K562 (cell line): ENCODE measurements at regions not wholly inside any gene's neighbourhood (a gene's known extent, or its start where the extent isn't known, plus 50 kb on each side); places are given as distances from the start of the nearest gene placed in this dataset.
A peak's percentile ranks its signal among the peaks of the same experiment; 100 is the strongest.
"Not testable (repeated sequence)": the region's sequence is repeated elsewhere in the genome, so short reads cannot be mapped to it uniquely, and the experiment has no call there.

ENCODE experiments used
- BRD4 ChIP-seq: fragments of 200-600 bp; sonication (generic); IDR thresholded peaks from 2 replicates; pipeline ENCODE4 v1.6.1; 2017; ENCODE audit warnings: inconsistent platforms
- ELF4 ChIP-seq: fragments of 450-650 bp; formaldehyde crosslinking; IDR thresholded peaks from 2 replicates; pipeline ENCODE4 v1.4.0; 2022; ENCODE audit warnings: missing genetic modification characterization
- EP300 ChIP-seq: IDR thresholded peaks from 2 replicates; pipeline ENCODE4 v1.6.1; 2012; ENCODE audit warnings: low read length, improper control_type of control experiment
- ETV6 ChIP-seq, 3 experiments: fragments of 150-350 bp in 1 of 3; sonication (generic) in 1 of 3; formaldehyde crosslinking in 1 of 3; IDR thresholded peaks; 2 replicates each; pipeline versions ENCODE4 v1.6.1 to v1.8.0; 2014 to 2022; ENCODE audit warnings: borderline replicate concordance in 2 of 3, low read depth in 2 of 3, antibody characterized with exemption in 1 of 3, low read length in 1 of 3, mild to moderate bottlenecking in 1 of 3, missing genetic modification reagents in 1 of 3
- GABPA ChIP-seq: fragments of 200-800 bp; sonication (Bioruptor generic); conservative IDR thresholded peaks from 2 replicates; pipeline ENCODE4 v1.6.1; 2016; ENCODE audit warnings: low read depth, missing genetic modification characterization, missing compliant biosample characterization
- POLR2AphosphoS5 ChIP-seq: IDR thresholded peaks from 2 replicates; pipeline ENCODE4 v1.6.1; 2011; ENCODE audit warnings: mild to moderate bottlenecking, low read depth, low read length, moderate library complexity; ENCODE audit not compliant: control insufficient read depth, insufficient read depth
- YY1 ChIP-seq, 3 experiments: IDR thresholded peaks; 2 replicates each; pipeline ENCODE4 v1.6.1; 2011; ENCODE audit warnings: low read length in 2 of 3, mild to moderate bottlenecking in 2 of 3, moderate library complexity in 2 of 3, borderline replicate concordance in 1 of 3, control low read depth in 1 of 3, low read depth in 1 of 3; ENCODE audit not compliant: insufficient read depth in 3 of 3, insufficient replicate concordance in 2 of 3, control insufficient read depth in 1 of 3, insufficient read length in 1 of 3; ENCODE audit errors: extremely low read depth in 1 of 3
- ZFP30 ChIP-seq: fragments of 250-450 bp; sonication (Bioruptor Pico); IDR thresholded peaks from 2 replicates; pipeline ENCODE4 v1.8.0; 2022; ENCODE audit warnings: moderate library complexity, mild to moderate bottlenecking, inconsistent platforms, borderline replicate concordance
- ZNF140 ChIP-seq: fragments of 250-450 bp; sonication (Bioruptor Pico); IDR thresholded peaks from 2 replicates; pipeline ENCODE4 v1.8.0; 2021; ENCODE audit warnings: moderate library complexity, mild to moderate bottlenecking, inconsistent platforms
- ZNF668 ChIP-seq: fragments of 250-450 bp; sonication (Bioruptor Pico); IDR thresholded peaks from 2 replicates; pipeline ENCODE4 v1.8.0; 2022; ENCODE audit warnings: mild to moderate bottlenecking, inconsistent platforms
- TF ChIP-seq, protein P1 (sequence below), 3 experiments: IDR thresholded peaks in 2 of 3; conservative IDR thresholded peaks in 1 of 3; 2 replicates each; pipeline ENCODE4 v1.5.1; 2011 to 2012; ENCODE audit warnings: low read length in 3 of 3, mild to moderate bottlenecking in 3 of 3, control low read depth in 2 of 3, improper control_type of control experiment in 1 of 3, inconsistent platforms in 1 of 3, low read depth in 1 of 3, mixed read lengths in 1 of 3, moderate library complexity in 1 of 3; ENCODE audit not compliant: insufficient read depth in 2 of 3
- TF ChIP-seq, protein P2 (sequence below), 2 experiments: fragments of 450-650 bp in 1 of 2; sonication (generic) in 1 of 2; formaldehyde crosslinking in 1 of 2; IDR thresholded peaks; 2 replicates each; pipeline versions ENCODE4 v1.7.1 to v1.9.0; 2016 to 2022; ENCODE audit warnings: inconsistent platforms in 1 of 2, mild to moderate bottlenecking in 1 of 2, missing genetic modification reagents in 1 of 2
- TF ChIP-seq, protein P3 (sequence below): sonication (generic); formaldehyde crosslinking; IDR thresholded peaks from 2 replicates; pipeline ENCODE4 v1.8.1; 2023; ENCODE audit warnings: mild to moderate bottlenecking, missing genetic modification reagents

DNA sequence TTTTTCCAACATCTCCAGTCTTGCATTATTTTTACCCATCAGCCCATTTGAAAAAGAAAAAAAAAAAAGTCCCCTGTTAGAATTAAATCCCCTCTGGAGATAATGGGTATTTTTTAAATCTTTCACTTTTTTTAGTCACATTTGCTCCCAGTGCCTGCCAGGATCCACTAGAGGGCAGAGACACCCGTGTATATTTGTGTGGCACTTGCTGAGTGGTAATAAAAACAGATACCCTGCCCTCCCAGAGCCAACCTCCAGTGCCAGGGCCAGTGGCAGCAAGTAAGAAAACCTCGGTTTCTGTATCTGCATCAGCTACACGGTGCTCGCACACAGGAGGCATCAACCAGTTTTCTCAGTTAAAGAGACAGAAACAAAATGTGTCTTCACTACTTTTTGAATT lies 135.1 kb upstream of the DUSP22 start:
- not testable (repeated sequence) for TF ChIP-seq BRD4; YY1 (IDR thresholded peaks at IDR 0.05; ENCODE audit: borderline replicate concordance in 1 of 3, control insufficient read depth in 1 of 3, extremely low read depth in 1 of 3, insufficient read depth in 3 of 3, insufficient read length in 1 of 3, insufficient replicate concordance in 2 of 3, low read depth in 1 of 3, low read length in 2 of 3); ZNF668 (CRISPR knock-in tag); ELF4 (CRISPR knock-in tag); ETV6 (IDR thresholded peaks at IDR 0.05; ENCODE audit: borderline replicate concordance in 1 of 2, low read depth in 2 of 2, low read length in 1 of 2); ETV6 (CRISPR knock-in tag; IDR thresholded peaks at IDR 0.05; ENCODE audit: borderline replicate concordance); EP300; ZFP30 (CRISPR knock-in tag); POLR2AphosphoS5; GABPA (tag); ZNF140 (CRISPR knock-in tag)
- TF ChIP-seq, protein P1, sequence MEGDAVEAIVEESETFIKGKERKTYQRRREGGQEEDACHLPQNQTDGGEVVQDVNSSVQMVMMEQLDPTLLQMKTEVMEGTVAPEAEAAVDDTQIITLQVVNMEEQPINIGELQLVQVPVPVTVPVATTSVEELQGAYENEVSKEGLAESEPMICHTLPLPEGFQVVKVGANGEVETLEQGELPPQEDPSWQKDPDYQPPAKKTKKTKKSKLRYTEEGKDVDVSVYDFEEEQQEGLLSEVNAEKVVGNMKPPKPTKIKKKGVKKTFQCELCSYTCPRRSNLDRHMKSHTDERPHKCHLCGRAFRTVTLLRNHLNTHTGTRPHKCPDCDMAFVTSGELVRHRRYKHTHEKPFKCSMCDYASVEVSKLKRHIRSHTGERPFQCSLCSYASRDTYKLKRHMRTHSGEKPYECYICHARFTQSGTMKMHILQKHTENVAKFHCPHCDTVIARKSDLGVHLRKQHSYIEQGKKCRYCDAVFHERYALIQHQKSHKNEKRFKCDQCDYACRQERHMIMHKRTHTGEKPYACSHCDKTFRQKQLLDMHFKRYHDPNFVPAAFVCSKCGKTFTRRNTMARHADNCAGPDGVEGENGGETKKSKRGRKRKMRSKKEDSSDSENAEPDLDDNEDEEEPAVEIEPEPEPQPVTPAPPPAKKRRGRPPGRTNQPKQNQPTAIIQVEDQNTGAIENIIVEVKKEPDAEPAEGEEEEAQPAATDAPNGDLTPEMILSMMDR (IDR thresholded peaks at IDR 0.05 in 2 of 3, conservative IDR thresholded peaks at IDR 0.05 in 1 of 3; ENCODE audit: insufficient read depth in 2 of 3, low read depth in 1 of 3, low read length in 3 of 3): peak; percentile 10 to 39 (median 29); a peak in 2 of 6 replicates
- TF ChIP-seq, protein P2, sequence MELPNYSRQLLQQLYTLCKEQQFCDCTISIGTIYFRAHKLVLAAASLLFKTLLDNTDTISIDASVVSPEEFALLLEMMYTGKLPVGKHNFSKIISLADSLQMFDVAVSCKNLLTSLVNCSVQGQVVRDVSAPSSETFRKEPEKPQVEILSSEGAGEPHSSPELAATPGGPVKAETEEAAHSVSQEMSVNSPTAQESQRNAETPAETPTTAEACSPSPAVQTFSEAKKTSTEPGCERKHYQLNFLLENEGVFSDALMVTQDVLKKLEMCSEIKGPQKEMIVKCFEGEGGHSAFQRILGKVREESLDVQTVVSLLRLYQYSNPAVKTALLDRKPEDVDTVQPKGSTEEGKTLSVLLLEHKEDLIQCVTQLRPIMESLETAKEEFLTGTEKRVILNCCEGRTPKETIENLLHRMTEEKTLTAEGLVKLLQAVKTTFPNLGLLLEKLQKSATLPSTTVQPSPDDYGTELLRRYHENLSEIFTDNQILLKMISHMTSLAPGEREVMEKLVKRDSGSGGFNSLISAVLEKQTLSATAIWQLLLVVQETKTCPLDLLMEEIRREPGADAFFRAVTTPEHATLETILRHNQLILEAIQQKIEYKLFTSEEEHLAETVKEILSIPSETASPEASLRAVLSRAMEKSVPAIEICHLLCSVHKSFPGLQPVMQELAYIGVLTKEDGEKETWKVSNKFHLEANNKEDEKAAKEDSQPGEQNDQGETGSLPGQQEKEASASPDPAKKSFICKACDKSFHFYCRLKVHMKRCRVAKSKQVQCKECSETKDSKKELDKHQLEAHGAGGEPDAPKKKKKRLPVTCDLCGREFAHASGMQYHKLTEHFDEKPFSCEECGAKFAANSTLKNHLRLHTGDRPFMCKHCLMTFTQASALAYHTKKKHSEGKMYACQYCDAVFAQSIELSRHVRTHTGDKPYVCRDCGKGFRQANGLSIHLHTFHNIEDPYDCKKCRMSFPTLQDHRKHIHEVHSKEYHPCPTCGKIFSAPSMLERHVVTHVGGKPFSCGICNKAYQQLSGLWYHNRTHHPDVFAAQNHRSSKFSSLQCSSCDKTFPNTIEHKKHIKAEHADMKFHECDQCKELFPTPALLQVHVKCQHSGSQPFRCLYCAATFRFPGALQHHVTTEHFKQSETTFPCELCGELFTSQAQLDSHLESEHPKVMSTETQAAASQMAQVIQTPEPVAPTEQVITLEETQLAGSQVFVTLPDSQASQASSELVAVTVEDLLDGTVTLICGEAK (IDR thresholded peaks at IDR 0.05): not testable (repeated sequence)
- TF ChIP-seq, protein P2 (CRISPR knock-in tag; IDR thresholded peaks at IDR 0.05): not testable (repeated sequence)
- TF ChIP-seq, protein P3, sequence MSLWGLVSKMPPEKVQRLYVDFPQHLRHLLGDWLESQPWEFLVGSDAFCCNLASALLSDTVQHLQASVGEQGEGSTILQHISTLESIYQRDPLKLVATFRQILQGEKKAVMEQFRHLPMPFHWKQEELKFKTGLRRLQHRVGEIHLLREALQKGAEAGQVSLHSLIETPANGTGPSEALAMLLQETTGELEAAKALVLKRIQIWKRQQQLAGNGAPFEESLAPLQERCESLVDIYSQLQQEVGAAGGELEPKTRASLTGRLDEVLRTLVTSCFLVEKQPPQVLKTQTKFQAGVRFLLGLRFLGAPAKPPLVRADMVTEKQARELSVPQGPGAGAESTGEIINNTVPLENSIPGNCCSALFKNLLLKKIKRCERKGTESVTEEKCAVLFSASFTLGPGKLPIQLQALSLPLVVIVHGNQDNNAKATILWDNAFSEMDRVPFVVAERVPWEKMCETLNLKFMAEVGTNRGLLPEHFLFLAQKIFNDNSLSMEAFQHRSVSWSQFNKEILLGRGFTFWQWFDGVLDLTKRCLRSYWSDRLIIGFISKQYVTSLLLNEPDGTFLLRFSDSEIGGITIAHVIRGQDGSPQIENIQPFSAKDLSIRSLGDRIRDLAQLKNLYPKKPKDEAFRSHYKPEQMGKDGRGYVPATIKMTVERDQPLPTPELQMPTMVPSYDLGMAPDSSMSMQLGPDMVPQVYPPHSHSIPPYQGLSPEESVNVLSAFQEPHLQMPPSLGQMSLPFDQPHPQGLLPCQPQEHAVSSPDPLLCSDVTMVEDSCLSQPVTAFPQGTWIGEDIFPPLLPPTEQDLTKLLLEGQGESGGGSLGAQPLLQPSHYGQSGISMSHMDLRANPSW (CRISPR knock-in tag): not testable (repeated sequence)
